Transverse colon (tissue), 4 donors: ENCODE measurements at regions not wholly inside any gene's neighbourhood (a gene's known extent, or its start where the extent isn't known, plus 50 kb on each side); places are given as distances from the start of the nearest gene placed in this dataset.
A peak's percentile ranks its signal among the peaks of the same experiment; 100 is the strongest.

Experiments used
- DNase-seq: peaks from one replicate; pipeline ENCODE4 v3.0.0-alpha.2; 2019
- H3K27ac ChIP-seq, 4 donors: fragments of 200-600 bp; sonication (generic); 2 replicates each; pipeline ENCODE4 v1.5.1; 2016 to 2018; ENCODE audit warnings: inconsistent platforms in 4 of 4
- H3K27me3 ChIP-seq: fragments of 200-600 bp; sonication (generic); 2 replicates; pipeline ENCODE4 v1.5.1; 2017; ENCODE audit warnings: inconsistent platforms
- H3K36me3 ChIP-seq, 4 donors: fragments of 200-600 bp; sonication (generic); 2 replicates each; pipeline ENCODE4 v1.5.1; 2017 to 2019; ENCODE audit warnings: inconsistent platforms in 4 of 4
- H3K4me1 ChIP-seq, 4 donors: fragments of 200-600 bp; sonication (generic); 2 replicates each; pipeline ENCODE4 v1.5.1; 2017 to 2020; ENCODE audit warnings: inconsistent platforms in 4 of 4
- H3K4me3 ChIP-seq, 4 donors: fragments of 200-600 bp; sonication (generic); 1 replicate in 1 of 4; 2 replicates in 3 of 4; pipeline versions ENCODE4 v1.5.1 to v1.6.1; 2017 to 2019; ENCODE audit warnings: inconsistent platforms in 4 of 4
- H3K9me3 ChIP-seq, 2 donors: fragments of 200-600 bp; sonication (generic); 2 replicates each; pipeline ENCODE4 v1.5.1; 2017 to 2019; ENCODE audit warnings: inconsistent platforms in 2 of 2
- CTCF ChIP-seq, 5 experiments: fragments of 200-600 bp in 3 of 5; fragments of 450-650 bp in 2 of 5; sonication (generic) in 3 of 5; IDR thresholded peaks; 1 replicate in 2 of 5; 2 replicates in 3 of 5; pipeline ENCODE4 v1.5.1; 2016 to 2017; ENCODE audit warnings: antibody characterized with exemption in 5 of 5, inconsistent platforms in 3 of 5, mild to moderate bottlenecking in 2 of 5, moderate library complexity in 1 of 5
- EP300 ChIP-seq: sonication (generic); formaldehyde crosslinking; IDR thresholded peaks from one replicate; pipeline ENCODE4 v1.6.1; 2017; ENCODE audit warnings: antibody characterized with exemption, low read depth
- POLR2A ChIP-seq: fragments of 450-650 bp; IDR thresholded peaks from one replicate; pipeline ENCODE4 v1.6.1; 2016; ENCODE audit warnings: antibody characterized with exemption, mild to moderate bottlenecking, moderate library complexity
- POLR2AphosphoS5 ChIP-seq, 3 donors: sonication (generic); formaldehyde crosslinking; IDR thresholded peaks; one replicate each; pipeline ENCODE4 v1.6.1; 2016; ENCODE audit warnings: antibody characterized with exemption in 3 of 3
- WGBS, 2 donors: methylation state at CpG; one replicate each; pipeline ENCODE4 v1.1.5; 2018; ENCODE audit warnings: low coverage in 1 of 2; 5-methylcytosine and 5-hydroxymethylcytosine counted together
- in situ Hi-C, 4 donors: fragments of 200-750 bp; cut with MboI; loops; one replicate each; pipeline versions ENCODE4 v1.15.0 to v1.15.1; 2017; ENCODE audit warnings: low sequenced_read_pairs in 3 of 4, low pct_ligation_motif_present in 1 of 4, low pct_unique_long_range_greater_than_20kb in 1 of 4
- intact Hi-C: fragments of 100-400 bp; cut with DNase I; formaldehyde crosslinking; loops from one replicate; pipeline ENCODE4 v1.15.1; 2023; ENCODE audit warnings: low total_unique reads

GRCh38 chrY:8494396-8494795, 842.9 kb upstream of the TSPY4 start:
- intact Hi-C loops (no loop called here), in situ Hi-C loops (no loop called here)
- Histone ChIP-seq H3K9me3 (no peaks in the 10 kb centered on the region), H3K27me3 (no peaks in the 10 kb centered on the region), H3K4me3 (no peak overlapping the region), H3K27ac (no peak overlapping the region), H3K36me3 (no peaks in the 10 kb centered on the region), H3K4me1 (no peaks in the 10 kb centered on the region)
- no peak for DNase-seq
- TF ChIP-seq POLR2A (no peak), POLR2AphosphoS5 (IDR thresholded peaks at IDR 0.05) (no peak), CTCF (IDR thresholded peaks at IDR 0.05) (no peak), EP300 (no peak)

- H3K27me3 ChIP-seq: no peaks in the 10 kb centered on the region
- intact Hi-C loops (no loop called here), in situ Hi-C loops (no loop called here)
- no peak overlapping the region for H3K4me3 ChIP-seq
- no peaks in the 10 kb centered on the region for H3K4me1 ChIP-seq
- no peaks in the 10 kb centered on the region for H3K9me3 ChIP-seq
- H3K36me3 ChIP-seq: no peaks in the 10 kb centered on the region
- TF ChIP-seq CTCF (IDR thresholded peaks at IDR 0.05): no peak
- WGBS, 2 donors: 52% methylated on average over 2 of the region's 2 CpGs; no CpG with 5 or more reads in 1 of the 2 donors
- no peak for DNase-seq
- no peak overlapping the region for H3K27ac ChIP-seq
Observed at GRCh38 chrY:8495243-8495642, 842.0 kb upstream of the TSPY4 start.

- no peak for DNase-seq
- Histone ChIP-seq H3K9me3 (no peaks in the 10 kb centered on the region), H3K4me3 (no peak overlapping the region), H3K4me1 (no peaks in the 10 kb centered on the region), H3K27me3 (no peaks in the 10 kb centered on the region), H3K36me3 (no peaks in the 10 kb centered on the region), H3K27ac (no peak overlapping the region)
- TF ChIP-seq POLR2AphosphoS5 (IDR thresholded peaks at IDR 0.05) (no peak), CTCF (IDR thresholded peaks at IDR 0.05) (no peak), POLR2A (no peak), EP300 (no peak)
- intact Hi-C loops (no loop called here), in situ Hi-C loops (no loop called here)
- WGBS, 2 donors: 61% methylated on average over 3 of the region's 3 CpGs; no CpG with 5 or more reads in 1 of the 2 donors
Observed at GRCh38 chrY:8500888-8501287, 836.4 kb upstream of the TSPY4 start.

GRCh38 chrY:8533468-8533867, 803.8 kb upstream of the TSPY4 start:
- Histone ChIP-seq H3K27me3 (no peaks in the 10 kb centered on the region), H3K4me3 (no peak overlapping the region), H3K9me3 (no peaks in the 10 kb centered on the region), H3K4me1 (no peaks in the 10 kb centered on the region), H3K27ac (no peak overlapping the region), H3K36me3 (no peaks in the 10 kb centered on the region)
- DNase-seq: no peak
- intact Hi-C loops (no loop called here), in situ Hi-C loops (no loop called here)
- whole genome bisulfite sequencing, 2 donors: no CpG with 5 or more reads among the region's 1 CpG
- TF ChIP-seq CTCF (IDR thresholded peaks at IDR 0.05) (no peak), POLR2AphosphoS5 (IDR thresholded peaks at IDR 0.05) (peak in 1 of 3 donors; percentile 64)
